VCaP (cell line): ENCODE measurements at regions not wholly inside any gene's neighbourhood (a gene's known extent, or its start where the extent isn't known, plus 50 kb on each side); places are given as distances from the start of the nearest gene placed in this dataset.

Experiments
- H3K27ac ChIP-seq: fragments of 450-650 bp; 2 replicates; pipeline ENCODE4 v1.5.1; 2017
- TF ChIP-seq, protein P1 (sequence below): fragments of 450-650 bp; conservative IDR thresholded peaks from 2 replicates; pipeline ENCODE4 v1.5.1; 2017; ENCODE audit warnings: mild to moderate bottlenecking, moderate library complexity

DNA sequence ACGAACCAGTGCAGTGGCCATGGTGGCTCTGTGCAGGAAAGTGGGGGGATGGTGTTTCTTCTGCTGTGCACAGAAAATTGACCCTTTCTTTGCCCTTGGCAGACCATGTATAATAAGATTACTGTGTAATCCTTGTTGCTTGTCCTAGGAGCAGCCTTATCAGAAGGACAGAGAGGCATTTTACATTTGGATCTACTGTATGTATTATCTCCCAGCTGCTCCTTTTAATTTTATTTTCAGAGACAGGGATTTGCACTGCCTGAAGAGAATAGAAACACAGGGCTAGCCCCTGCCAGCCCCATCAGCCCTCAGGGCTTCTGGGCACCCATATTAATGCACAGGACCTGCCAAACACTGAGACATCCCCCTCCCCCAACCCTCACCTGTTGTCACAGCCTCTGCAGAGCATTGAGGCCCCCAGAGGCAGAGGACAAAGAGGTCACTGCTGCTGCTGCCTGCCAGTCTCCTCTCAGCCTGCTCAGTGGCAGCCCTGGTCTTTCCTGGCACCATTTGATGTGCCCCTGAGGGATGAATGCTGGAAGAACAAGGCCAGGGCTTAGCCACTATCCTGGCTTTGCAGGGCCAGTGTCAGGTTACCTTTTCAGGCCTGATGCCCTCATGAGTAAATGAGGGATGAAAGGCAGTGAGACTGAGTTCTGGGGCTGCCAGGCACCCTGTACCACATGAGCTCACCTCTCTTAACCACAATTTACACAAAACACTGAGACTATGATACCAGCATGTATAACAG, 533.4 kb downstream of the NTRK3 start:
- no peak overlapping the region for H3K27ac ChIP-seq
- TF ChIP-seq, protein P1, sequence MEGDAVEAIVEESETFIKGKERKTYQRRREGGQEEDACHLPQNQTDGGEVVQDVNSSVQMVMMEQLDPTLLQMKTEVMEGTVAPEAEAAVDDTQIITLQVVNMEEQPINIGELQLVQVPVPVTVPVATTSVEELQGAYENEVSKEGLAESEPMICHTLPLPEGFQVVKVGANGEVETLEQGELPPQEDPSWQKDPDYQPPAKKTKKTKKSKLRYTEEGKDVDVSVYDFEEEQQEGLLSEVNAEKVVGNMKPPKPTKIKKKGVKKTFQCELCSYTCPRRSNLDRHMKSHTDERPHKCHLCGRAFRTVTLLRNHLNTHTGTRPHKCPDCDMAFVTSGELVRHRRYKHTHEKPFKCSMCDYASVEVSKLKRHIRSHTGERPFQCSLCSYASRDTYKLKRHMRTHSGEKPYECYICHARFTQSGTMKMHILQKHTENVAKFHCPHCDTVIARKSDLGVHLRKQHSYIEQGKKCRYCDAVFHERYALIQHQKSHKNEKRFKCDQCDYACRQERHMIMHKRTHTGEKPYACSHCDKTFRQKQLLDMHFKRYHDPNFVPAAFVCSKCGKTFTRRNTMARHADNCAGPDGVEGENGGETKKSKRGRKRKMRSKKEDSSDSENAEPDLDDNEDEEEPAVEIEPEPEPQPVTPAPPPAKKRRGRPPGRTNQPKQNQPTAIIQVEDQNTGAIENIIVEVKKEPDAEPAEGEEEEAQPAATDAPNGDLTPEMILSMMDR, result no peak

DNA sequence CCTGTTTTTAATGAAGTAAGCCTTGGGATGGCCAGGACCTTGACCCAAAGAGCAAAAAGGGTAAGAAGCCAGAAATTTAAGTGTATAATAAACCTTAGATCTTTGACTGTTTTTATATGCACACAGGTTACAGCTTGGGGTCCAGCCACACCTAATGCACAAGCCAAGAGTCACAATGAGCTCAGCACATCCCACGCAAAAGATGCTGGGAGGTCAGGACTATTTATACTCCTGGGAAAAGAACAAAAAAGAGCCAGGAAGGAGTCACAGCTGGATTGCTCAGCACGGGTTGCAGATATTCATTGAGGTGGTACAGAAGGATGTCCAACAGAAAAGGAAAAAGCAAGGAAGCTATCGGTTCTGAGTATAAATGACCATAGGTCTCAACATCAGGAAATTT, 536.3 kb downstream of the NTRK3 start:
- H3K27ac ChIP-seq, result no peak overlapping the region

DNA sequence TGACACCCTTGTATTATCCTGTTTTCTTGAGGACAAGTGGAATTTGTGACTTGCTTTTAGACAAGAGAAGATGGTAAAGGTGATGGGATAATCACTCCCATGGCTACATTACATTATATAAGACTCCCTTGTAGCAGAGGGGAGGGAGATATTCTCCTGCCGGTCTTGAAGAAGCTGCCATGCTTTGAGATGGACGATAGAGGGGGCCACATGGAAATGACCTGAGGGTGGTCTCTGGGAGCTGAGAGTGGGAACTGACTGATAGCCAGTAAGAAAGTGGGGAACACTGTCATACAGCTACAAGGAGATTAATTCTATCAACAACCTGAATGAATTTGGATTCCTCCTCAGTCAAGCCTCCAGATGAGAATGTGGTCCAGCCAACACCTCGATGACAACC, 540.1 kb downstream of the NTRK3 start:
- TF ChIP-seq, protein P1, result no peak
- H3K27ac ChIP-seq, result no peak overlapping the region

More for the DNA sequence above, 536.3 kb downstream of the NTRK3 start:
- TF ChIP-seq, protein P1, result no peak

DNA sequence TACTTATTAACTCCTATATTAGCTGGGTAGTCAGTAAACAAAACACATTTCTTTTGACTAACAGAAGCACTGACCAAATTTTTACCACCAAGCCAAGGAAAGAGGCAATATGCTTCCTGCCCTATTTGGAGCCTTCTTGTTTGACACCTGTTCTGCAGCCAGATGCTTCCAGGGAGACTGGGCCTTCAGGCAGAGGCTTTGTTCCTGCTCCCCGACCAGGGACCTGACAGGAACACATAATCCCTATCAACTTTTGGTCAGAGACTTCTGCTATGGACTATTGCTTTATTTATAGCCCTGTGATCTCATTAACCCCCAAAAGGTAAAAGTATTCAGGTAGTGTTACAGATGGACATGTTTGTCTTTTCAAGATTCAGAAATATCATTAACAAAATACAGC, 541.3 kb downstream of the NTRK3 start:
- H3K27ac ChIP-seq, result no peak overlapping the region
- TF ChIP-seq, protein P1, result no peak

DNA sequence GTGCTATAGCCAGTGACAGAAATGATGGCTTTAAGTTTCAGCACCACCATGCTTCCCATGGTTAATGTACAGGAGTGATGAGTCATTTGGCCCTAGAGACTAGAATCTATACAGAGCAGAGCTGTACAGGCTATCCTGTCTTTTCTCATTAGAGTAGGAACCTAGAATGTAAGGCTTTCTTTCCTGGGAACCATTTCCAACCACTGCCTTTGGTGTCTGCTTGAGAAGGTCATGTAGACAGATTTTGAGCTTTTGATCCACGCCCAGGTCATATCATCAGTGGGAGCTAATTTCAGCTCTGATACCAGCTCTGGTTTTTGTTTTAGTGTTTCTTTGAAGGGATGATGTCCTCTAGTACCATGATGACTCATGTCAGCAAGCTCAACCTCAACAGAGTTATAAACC, 543.1 kb downstream of the NTRK3 start:
- TF ChIP-seq, protein P1, result no peak
- no peak overlapping the region for H3K27ac ChIP-seq

DNA sequence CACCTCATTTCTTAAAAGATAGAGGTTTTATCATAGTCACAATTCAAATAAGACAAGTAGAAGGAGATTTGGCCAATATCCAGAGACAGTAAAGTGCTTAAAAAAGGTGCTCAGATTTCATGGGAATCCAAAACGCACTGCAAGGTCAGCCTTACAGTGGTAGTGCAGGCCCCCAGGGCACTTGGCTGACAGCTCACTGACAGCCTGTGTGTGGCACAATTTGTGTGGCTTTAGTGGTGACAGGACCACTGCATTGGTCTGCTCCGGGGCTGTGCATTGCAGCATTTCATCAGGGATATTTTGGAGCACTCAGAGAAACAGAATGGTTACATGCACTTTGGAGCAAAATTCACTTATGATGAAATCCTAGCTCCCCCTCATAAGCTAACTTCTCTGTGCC, 544.3 kb downstream of the NTRK3 start:
- TF ChIP-seq, protein P1, result no peak
- H3K27ac ChIP-seq, result no peak overlapping the region

DNA sequence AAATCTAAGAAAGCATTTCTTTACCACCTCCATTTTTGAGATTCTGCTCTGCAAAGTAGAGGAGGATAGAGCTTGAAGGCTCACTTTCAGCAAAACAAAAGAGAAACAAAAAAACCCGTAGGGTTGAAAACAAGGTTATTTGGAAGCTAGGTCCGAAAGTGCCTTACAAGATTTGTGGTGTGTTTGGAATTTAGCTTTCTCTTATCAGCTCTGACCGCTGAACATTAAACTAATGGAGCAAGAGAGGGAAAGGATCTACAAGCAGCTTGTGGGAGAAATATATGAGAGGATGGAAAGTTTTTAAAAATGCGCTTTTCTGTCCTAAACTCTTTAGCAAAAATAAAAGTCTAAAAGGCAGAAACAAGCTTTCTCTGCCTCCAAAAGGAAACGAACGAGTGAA, 545.5 kb downstream of the NTRK3 start:
- TF ChIP-seq, protein P1, result no peak
- H3K27ac ChIP-seq, result no peak overlapping the region
